Lung (tissue), 9 donors: ENCODE measurements at regions not wholly inside any gene's neighbourhood (a gene's known extent, or its start where the extent isn't known, plus 50 kb on each side); places are given as distances from the start of the nearest gene placed in this dataset.
"Not testable (repeated sequence)": the region's sequence is repeated elsewhere in the genome, so short reads cannot be mapped to it uniquely, and the experiment has no call there.

Source experiments
- ATAC-seq: fragments of 200-7000 bp; cut with Tn5 transposase; one replicate; pipeline ENCODE4 v1.9.1; 2020; ENCODE audit warnings: moderate number of reproducible peaks; ENCODE audit not compliant: insufficient read depth, low FRiP score
- DNase-seq, 3 donors: peaks; one replicate each; pipeline ENCODE4 v3.0.0-alpha.2; 2013 to 2017
- H3K27ac ChIP-seq, 2 donors: one replicate each; pipeline ENCODE4 v1.5.1; 2013; ENCODE audit warnings: mild to moderate bottlenecking in 2 of 2, moderate library complexity in 2 of 2, control low read depth in 1 of 2, inconsistent platforms in 1 of 2, low read depth in 1 of 2, low read length in 1 of 2
- H3K27me3 ChIP-seq, 3 donors: one replicate each; pipeline ENCODE4 v1.5.1; 2013; ENCODE audit warnings: low read length in 2 of 3; ENCODE audit not compliant: control insufficient read depth in 3 of 3, insufficient read depth in 3 of 3
- H3K36me3 ChIP-seq, 4 donors: one replicate each; pipeline ENCODE4 v1.5.1; 2013; ENCODE audit warnings: low read length in 4 of 4, mild to moderate bottlenecking in 1 of 4, moderate library complexity in 1 of 4; ENCODE audit not compliant: control insufficient read depth in 4 of 4, insufficient read depth in 4 of 4
- H3K4me1 ChIP-seq, 5 donors: one replicate each; pipeline ENCODE4 v1.5.1; 2013; ENCODE audit warnings: low read length in 5 of 5, mild to moderate bottlenecking in 2 of 5, moderate library complexity in 1 of 5; ENCODE audit not compliant: control insufficient read depth in 5 of 5, insufficient read depth in 5 of 5
- H3K4me3 ChIP-seq: one replicate; pipeline ENCODE4 v1.5.1; 2013; ENCODE audit warnings: mild to moderate bottlenecking, control low read depth, moderate library complexity
- H3K9ac ChIP-seq, 2 donors: one replicate each; pipeline ENCODE4 v1.5.1; 2013; ENCODE audit warnings: low read length in 2 of 2, control low read depth in 1 of 2; ENCODE audit not compliant: insufficient read depth in 1 of 2
- H3K9me3 ChIP-seq, 4 donors: one replicate each; pipeline ENCODE4 v1.5.1; 2013; ENCODE audit warnings: low read length in 3 of 4, mild to moderate bottlenecking in 1 of 4, moderate library complexity in 1 of 4; ENCODE audit not compliant: control insufficient read depth in 4 of 4, insufficient read depth in 3 of 4
- WGBS, 2 donors: extraction: QIAGEN DNeasy Blood & Tissue Kit; methylation state at CpG; one replicate each; pipeline ENCODE4 v1.1.7; 2013; 5-methylcytosine and 5-hydroxymethylcytosine counted together
- donor health status: Bipolar disorder and iron deficiency.
- donor health status: healthy.
- donor health status: DM: yes; HTN: yes; CAD: no.

DNA sequence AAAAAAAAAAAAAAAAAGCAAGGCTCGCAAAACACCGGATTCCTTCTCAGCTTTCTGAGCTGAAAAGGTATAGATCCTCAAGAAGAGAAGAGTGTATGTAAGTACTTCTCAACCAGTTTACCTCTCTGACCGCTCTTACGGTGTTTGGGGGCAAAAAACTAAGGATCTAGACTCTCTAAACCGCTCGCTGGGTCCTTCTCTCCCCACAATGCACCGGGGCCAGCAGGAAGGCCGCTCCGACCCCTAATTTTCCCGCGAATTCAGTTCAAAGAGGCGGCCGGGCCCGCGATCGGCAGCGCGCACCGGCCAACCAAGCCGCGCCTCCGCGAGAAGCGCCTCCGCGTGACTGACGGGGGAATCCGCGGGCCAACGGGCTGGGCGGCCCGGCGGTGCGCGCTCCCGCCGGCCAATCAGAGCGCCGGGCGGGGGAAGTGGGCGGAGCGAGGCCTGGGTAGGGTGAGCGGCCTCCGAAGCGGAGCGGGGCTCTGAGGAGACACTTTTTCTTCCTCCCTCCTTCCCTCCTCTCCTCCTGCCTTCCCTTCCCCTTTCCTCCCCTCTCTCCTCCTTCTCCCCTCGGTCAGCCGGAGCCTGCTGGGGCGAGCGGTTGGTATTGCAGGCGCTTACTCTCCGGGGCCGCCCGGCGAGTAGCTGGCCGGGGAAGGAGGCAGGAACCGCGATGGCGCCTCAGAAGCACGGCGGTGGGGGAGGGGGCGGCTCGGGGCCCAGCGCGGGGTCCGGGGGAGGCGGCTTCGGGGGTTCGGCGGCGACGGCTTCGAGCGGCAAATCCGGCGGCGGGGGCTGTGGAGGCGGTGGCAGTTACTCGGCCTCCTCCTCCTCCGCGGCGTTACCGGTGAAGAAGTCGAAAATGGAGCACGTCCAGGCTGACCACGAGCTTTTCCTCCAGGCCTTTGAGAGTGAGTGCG is 93.0 kb downstream of the CRLF3 start:
- ATAC-seq: peak; percentile 97

DNA sequence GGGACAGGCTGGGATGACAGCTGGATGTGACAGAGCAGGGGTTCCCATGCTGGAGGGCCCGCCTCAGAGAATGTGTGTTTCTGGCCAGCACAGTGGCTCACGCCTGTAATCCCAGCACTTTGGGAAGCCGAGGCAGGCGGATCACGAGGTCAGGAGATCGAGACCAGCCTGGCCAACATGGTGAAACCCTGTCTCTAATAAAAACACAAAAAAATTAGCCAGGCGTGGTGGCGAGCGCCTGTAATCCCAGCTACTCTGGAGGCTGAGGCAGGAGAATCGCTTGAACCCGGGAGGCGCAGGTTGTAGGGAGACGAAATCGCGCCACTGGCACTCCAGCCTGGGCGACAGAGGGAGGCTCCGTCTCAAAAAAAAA is 93.7 kb downstream of the CRLF3 start:
- H3K27me3 ChIP-seq, H3K27ac ChIP-seq, H3K4me3 ChIP-seq, ATAC-seq, H3K9me3 ChIP-seq, H3K9ac ChIP-seq, H3K36me3 ChIP-seq, H3K4me1 ChIP-seq, DNase-seq: not testable (repeated sequence)
- WGBS, 2 donors: 40 to 43% methylated on average over 17 of the region's 17 CpGs

More for the DNA sequence above, 93.0 kb downstream of the CRLF3 start:
- H3K9me3 ChIP-seq, H3K36me3 ChIP-seq, H3K4me1 ChIP-seq, H3K27me3 ChIP-seq: not testable (repeated sequence)
- Histone ChIP-seq H3K9ac (peak overlapping the region in 1 of 2 donors; percentile 34), H3K27ac (peak overlapping the region; percentile 56 to 96), H3K4me3 (peak overlapping the region; percentile 85)
- peak; percentile 88 to 90 (median 88) for DNase-seq
- WGBS, 2 donors: 0 to 1% methylated on average over 62 to 81 of the region's 87 CpGs

DNA sequence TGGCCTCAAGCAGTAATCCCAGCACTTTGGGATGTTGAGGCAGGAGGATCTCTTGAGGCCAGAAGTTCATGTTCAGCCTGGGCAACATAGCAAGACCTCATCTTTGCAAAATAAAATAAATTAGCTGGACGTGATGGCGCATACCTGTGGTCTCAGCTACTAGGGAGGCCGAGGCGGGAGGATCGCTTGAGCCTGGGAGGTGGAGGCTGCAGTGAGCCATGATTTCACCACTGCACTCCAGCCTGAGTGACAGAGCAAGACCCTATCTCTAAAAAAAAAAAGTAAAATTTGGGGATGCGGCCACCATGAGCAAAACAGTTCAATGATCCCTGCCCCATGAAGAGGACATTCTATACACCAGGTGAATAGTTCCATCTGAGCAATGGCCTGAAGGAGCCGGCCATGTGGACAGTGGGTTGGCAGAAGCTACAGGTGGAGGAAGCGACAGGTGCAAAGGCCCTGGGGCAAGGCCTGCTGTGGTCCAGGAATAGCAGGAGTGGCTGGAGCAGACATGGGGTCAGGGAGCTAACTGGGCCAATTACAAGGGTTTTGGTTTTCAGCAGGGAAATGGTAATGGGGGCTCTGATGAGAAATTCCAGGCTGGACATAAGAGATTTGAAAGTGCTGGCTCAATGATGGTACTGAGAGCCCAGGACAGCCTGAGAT is 94.2 kb downstream of the CRLF3 start:
- H3K4me1 ChIP-seq, H3K36me3 ChIP-seq, H3K27me3 ChIP-seq, H3K9me3 ChIP-seq, ATAC-seq, H3K9ac ChIP-seq, H3K27ac ChIP-seq, DNase-seq, H3K4me3 ChIP-seq: not testable (repeated sequence)
- 96 to 98% methylated on average over 8 of the region's 8 CpGs for WGBS, 2 donors

DNA sequence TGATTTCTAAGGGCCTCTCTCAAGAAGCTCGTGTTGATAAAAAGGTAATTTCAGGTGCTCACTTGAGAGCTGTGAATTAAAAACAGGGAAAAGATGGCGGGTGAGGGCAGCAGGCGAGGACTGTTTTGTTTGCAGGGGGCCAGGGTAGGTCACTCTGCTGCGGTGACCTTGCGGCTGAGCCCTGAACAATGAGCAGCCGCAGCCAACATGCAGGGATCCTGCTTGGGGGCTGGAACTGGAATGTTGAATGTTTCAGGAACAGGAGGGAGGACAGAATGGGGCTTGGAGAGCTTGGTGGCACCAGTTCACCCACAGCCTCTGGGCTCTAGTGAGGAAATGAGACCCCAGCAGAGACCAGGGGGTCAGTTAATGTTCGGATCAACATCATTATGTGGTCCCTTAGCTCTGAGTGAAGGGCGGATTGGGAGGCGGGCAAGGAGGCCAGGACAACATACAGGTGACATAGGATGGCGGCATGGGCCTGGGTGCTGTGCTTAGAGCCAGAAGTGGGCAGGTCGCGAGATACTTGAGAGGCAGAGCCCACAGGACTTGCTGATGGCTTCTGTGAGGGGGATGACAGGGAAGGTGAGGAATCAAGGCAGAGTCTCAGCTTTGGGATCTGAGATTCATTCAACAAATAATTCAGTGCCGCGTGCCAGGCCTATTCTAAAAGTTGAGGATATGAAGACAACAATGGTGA is 94.9 kb downstream of the CRLF3 start:
- H3K27me3 ChIP-seq, H3K4me1 ChIP-seq, H3K9ac ChIP-seq, ATAC-seq, H3K4me3 ChIP-seq, H3K27ac ChIP-seq, H3K9me3 ChIP-seq, H3K36me3 ChIP-seq, DNase-seq: not testable (repeated sequence)
- 92 to 97% methylated on average over 14 of the region's 14 CpGs for WGBS, 2 donors

DNA sequence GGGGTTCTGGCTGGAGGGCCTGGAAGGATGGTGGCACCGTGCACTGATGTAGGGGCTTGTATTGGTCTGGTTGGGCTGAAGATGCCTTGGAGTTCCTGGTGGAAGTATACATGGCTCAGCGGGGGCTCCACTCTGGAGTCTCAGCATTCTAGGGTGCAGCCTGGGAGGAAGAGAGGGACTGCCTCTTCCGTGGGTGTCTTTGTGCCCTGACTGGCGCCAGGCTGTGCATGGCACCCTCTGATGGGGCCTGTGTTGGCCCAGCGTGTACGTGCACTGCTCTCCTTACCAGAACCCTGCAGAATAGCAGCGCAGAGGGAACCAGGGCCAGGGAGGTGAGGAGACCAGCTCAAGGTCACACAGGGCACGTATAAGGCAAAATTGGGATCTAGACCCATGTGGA is 97.0 kb downstream of the CRLF3 start:
- DNase-seq, H3K36me3 ChIP-seq, H3K9me3 ChIP-seq, H3K27ac ChIP-seq, H3K9ac ChIP-seq, H3K27me3 ChIP-seq, ATAC-seq, H3K4me3 ChIP-seq, H3K4me1 ChIP-seq: not testable (repeated sequence)
- WGBS, 2 donors: 86 to 88% methylated on average over 8 of the region's 8 CpGs

DNA sequence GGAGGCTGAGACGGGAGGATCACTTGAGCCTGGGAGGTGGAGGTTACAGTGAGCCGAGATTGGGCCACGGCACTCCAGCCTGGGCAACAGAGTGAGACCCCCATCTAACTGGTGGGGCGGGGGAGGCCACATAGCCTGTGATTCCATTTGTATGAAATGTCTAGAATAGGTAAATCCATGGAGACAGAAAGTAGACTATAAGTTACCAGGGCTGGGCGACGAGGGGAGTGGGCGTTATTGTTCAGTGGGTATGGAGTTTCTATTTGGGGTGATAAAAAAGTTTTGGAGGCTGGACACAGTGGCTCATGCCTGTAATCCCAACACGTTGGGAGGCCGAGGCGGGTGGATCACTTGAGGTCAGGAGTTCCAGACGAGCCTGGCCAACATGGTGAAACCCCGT is 97.8 kb downstream of the CRLF3 start:
- not testable (repeated sequence) for H3K27me3 ChIP-seq, ATAC-seq, H3K36me3 ChIP-seq, H3K4me1 ChIP-seq, DNase-seq, H3K9ac ChIP-seq, H3K9me3 ChIP-seq, H3K4me3 ChIP-seq, H3K27ac ChIP-seq
- 85 to 92% methylated on average over 12 of the region's 12 CpGs for WGBS, 2 donors

DNA sequence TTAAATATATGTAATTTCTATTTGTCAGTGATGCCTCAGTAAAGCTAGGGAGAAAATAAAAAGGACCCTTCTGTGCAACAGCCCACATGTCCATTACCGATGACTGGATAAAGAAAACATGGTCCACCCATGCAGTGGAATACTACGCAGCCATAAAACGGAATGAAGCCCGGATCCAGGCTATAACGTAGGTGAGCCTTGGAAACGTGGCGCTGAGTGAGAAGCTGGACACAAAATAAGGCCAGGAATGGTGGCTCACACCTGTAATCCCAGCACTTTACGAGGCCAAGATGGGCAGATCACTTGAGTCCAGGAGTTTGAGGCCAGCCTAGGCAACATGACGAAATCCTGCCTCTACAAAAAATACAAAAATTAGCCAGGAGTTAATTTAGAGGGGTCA is 98.2 kb downstream of the CRLF3 start:
- not testable (repeated sequence) for DNase-seq, ATAC-seq, H3K9ac ChIP-seq, H3K4me3 ChIP-seq, H3K4me1 ChIP-seq, H3K27me3 ChIP-seq, H3K27ac ChIP-seq, H3K36me3 ChIP-seq, H3K9me3 ChIP-seq
- WGBS, 2 donors: 95 to 98% methylated on average over 9 of the region's 9 CpGs
